Muscle layer of colon (tissue), 2 donors: ENCODE measurements at regions not wholly inside any gene's neighbourhood (a gene's known extent, or its start where the extent isn't known, plus 50 kb on each side); places are given as distances from the start of the nearest gene placed in this dataset.

Experiments used
- H3K27ac ChIP-seq: one replicate; pipeline ENCODE4 v1.7.0; 2013; ENCODE audit warnings: low read depth, mild to moderate bottlenecking, low read length, moderate library complexity
- H3K27me3 ChIP-seq, 2 donors: one replicate each; pipeline ENCODE4 v1.7.0; 2013; ENCODE audit warnings: low read length in 2 of 2, mild to moderate bottlenecking in 2 of 2; ENCODE audit not compliant: insufficient read depth in 2 of 2, control insufficient read depth in 1 of 2
- H3K36me3 ChIP-seq: one replicate; pipeline ENCODE4 v1.7.0; 2013; ENCODE audit warnings: mild to moderate bottlenecking, low read length; ENCODE audit not compliant: insufficient read depth
- H3K4me1 ChIP-seq: one replicate; pipeline ENCODE4 v1.7.0; 2013; ENCODE audit warnings: mild to moderate bottlenecking, low read length; ENCODE audit not compliant: insufficient read depth
- H3K4me3 ChIP-seq, 2 donors: one replicate each; pipeline ENCODE4 v1.7.0; 2013; ENCODE audit warnings: low read length in 2 of 2, low read depth in 1 of 2, mild to moderate bottlenecking in 1 of 2, moderate library complexity in 1 of 2
- H3K9ac ChIP-seq: one replicate; pipeline ENCODE4 v1.7.0; 2013; ENCODE audit warnings: low read length
- H3K9me3 ChIP-seq: one replicate; pipeline ENCODE4 v1.7.0; 2013; ENCODE audit warnings: mild to moderate bottlenecking, low read length
- donor health status: abdominal sarcoma.
- donor health status: Adenocarcinoma of cecum.

GRCh38 chr3:144343777-144344176 lies 372.2 kb downstream of the DIPK2A start:
- Histone ChIP-seq H3K27ac (no peak overlapping the region), H3K4me1 (no peaks in the 10 kb centered on the region), H3K4me3 (no peak overlapping the region), H3K9ac (no peak overlapping the region), H3K27me3 (no peaks in the 10 kb centered on the region), H3K9me3 (no peaks in the 10 kb centered on the region), H3K36me3 (no peaks in the 10 kb centered on the region)

- no peak overlapping the region for H3K4me3 ChIP-seq
- no peaks in the 10 kb centered on the region for H3K36me3 ChIP-seq
- H3K9me3 ChIP-seq = no peaks in the 10 kb centered on the region
- no peak overlapping the region for H3K27ac ChIP-seq
- H3K4me1 ChIP-seq = no peaks in the 10 kb centered on the region
- no peak overlapping the region for H3K9ac ChIP-seq
- H3K27me3 ChIP-seq = no peaks in the 10 kb centered on the region
Observed at GRCh38 chr3:144344925-144345548, 373.4 kb downstream of the DIPK2A start.

- no peaks in the 10 kb centered on the region for H3K27me3 ChIP-seq
- no peaks in the 10 kb centered on the region for H3K9me3 ChIP-seq
- no peaks in the 10 kb centered on the region for H3K36me3 ChIP-seq
- H3K9ac ChIP-seq = no peak overlapping the region
- no peak overlapping the region for H3K27ac ChIP-seq
- H3K4me1 ChIP-seq = no peaks in the 10 kb centered on the region
- H3K4me3 ChIP-seq = no peak overlapping the region
Observed at GRCh38 chr3:144350125-144350524, 378.5 kb downstream of the DIPK2A start.

- Histone ChIP-seq H3K27me3 (no peaks in the 10 kb centered on the region), H3K9me3 (no peaks in the 10 kb centered on the region), H3K9ac (no peak overlapping the region), H3K36me3 (no peaks in the 10 kb centered on the region), H3K4me1 (no peaks in the 10 kb centered on the region), H3K4me3 (no peak overlapping the region), H3K27ac (no peak overlapping the region)
Observed at GRCh38 chr3:144351011-144351410, 379.4 kb downstream of the DIPK2A start.

- Histone ChIP-seq H3K4me1 (no peaks in the 10 kb centered on the region), H3K27me3 (no peaks in the 10 kb centered on the region), H3K27ac (no peak overlapping the region), H3K9me3 (no peaks in the 10 kb centered on the region), H3K36me3 (no peaks in the 10 kb centered on the region), H3K4me3 (no peak overlapping the region), H3K9ac (no peak overlapping the region)
Observed at GRCh38 chr3:144351773-144352365, 380.2 kb downstream of the DIPK2A start.

- Histone ChIP-seq H3K4me3 (no peak overlapping the region), H3K9me3 (no peaks in the 10 kb centered on the region), H3K9ac (no peak overlapping the region), H3K27me3 (no peaks in the 10 kb centered on the region), H3K27ac (no peak overlapping the region), H3K4me1 (no peaks in the 10 kb centered on the region), H3K36me3 (no peaks in the 10 kb centered on the region)
Observed at GRCh38 chr3:144358191-144358590, 386.6 kb downstream of the DIPK2A start.

GRCh38 chr3:144361002-144361401 lies 389.4 kb downstream of the DIPK2A start:
- H3K9ac ChIP-seq = no peak overlapping the region
- no peaks in the 10 kb centered on the region for H3K9me3 ChIP-seq
- H3K36me3 ChIP-seq = no peaks in the 10 kb centered on the region
- H3K27me3 ChIP-seq = no peaks in the 10 kb centered on the region
- no peaks in the 10 kb centered on the region for H3K4me1 ChIP-seq
- no peak overlapping the region for H3K27ac ChIP-seq
- no peak overlapping the region for H3K4me3 ChIP-seq

GRCh38 chr3:144362126-144362525 lies 390.5 kb downstream of the DIPK2A start:
- H3K27ac ChIP-seq = no peak overlapping the region
- no peaks in the 10 kb centered on the region for H3K4me1 ChIP-seq
- no peaks in the 10 kb centered on the region for H3K36me3 ChIP-seq
- H3K9ac ChIP-seq = no peak overlapping the region
- H3K4me3 ChIP-seq = no peak overlapping the region
- no peaks in the 10 kb centered on the region for H3K27me3 ChIP-seq
- no peaks in the 10 kb centered on the region for H3K9me3 ChIP-seq

GRCh38 chr3:144363856-144364255 lies 392.2 kb downstream of the DIPK2A start:
- no peaks in the 10 kb centered on the region for H3K9me3 ChIP-seq
- H3K27me3 ChIP-seq = no peaks in the 10 kb centered on the region
- H3K36me3 ChIP-seq = no peaks in the 10 kb centered on the region
- no peak overlapping the region for H3K4me3 ChIP-seq
- no peaks in the 10 kb centered on the region for H3K4me1 ChIP-seq
- H3K27ac ChIP-seq = no peak overlapping the region
- no peak overlapping the region for H3K9ac ChIP-seq

- Histone ChIP-seq H3K9me3 (no peaks in the 10 kb centered on the region), H3K27me3 (no peaks in the 10 kb centered on the region), H3K4me3 (no peak overlapping the region), H3K9ac (no peak overlapping the region), H3K27ac (no peak overlapping the region), H3K4me1 (no peaks in the 10 kb centered on the region), H3K36me3 (no peaks in the 10 kb centered on the region)
Observed at GRCh38 chr3:144364737-144365136, 393.1 kb downstream of the DIPK2A start.

- Histone ChIP-seq H3K9me3 (no peaks in the 10 kb centered on the region), H3K36me3 (no peaks in the 10 kb centered on the region), H3K9ac (no peak overlapping the region), H3K4me1 (no peaks in the 10 kb centered on the region), H3K27ac (no peak overlapping the region), H3K4me3 (no peak overlapping the region), H3K27me3 (no peaks in the 10 kb centered on the region)
Observed at GRCh38 chr3:144369129-144369879, 397.7 kb downstream of the DIPK2A start.
